Neuronal stem cell (in vitro differentiated cells): ENCODE measurements at regions not wholly inside any gene's neighbourhood (a gene's known extent, or its start where the extent isn't known, plus 50 kb on each side); places are given as distances from the start of the nearest gene placed in this dataset.
A peak's percentile ranks its signal among the peaks of the same experiment; 100 is the strongest.

Source experiments
- DNase-seq: peaks from one replicate; pipeline ENCODE4 v3.0.0-alpha.2; 2013; ENCODE audit warnings: low spot score
- H2AFZ ChIP-seq: one replicate; pipeline ENCODE4 v1.6.1; 2013; ENCODE audit warnings: mild to moderate bottlenecking, low read length, inconsistent platforms
- H2AK5ac ChIP-seq: 2 replicates; pipeline ENCODE4 v1.6.1; 2013; ENCODE audit warnings: low read depth, mild to moderate bottlenecking, inconsistent platforms, low read length, moderate library complexity, mixed read lengths
- H2BK120ac ChIP-seq: 2 replicates; pipeline ENCODE4 v1.6.1; 2013; ENCODE audit warnings: low read depth, mild to moderate bottlenecking, inconsistent platforms, low read length, moderate library complexity, mixed read lengths
- H2BK12ac ChIP-seq: one replicate; pipeline ENCODE4 v1.6.1; 2013; ENCODE audit warnings: low read length, inconsistent platforms
- H2BK15ac ChIP-seq: 2 replicates; pipeline ENCODE4 v1.6.1; 2013; ENCODE audit warnings: mild to moderate bottlenecking, low read length, inconsistent platforms, mixed read lengths
- H2BK5ac ChIP-seq: one replicate; pipeline ENCODE4 v1.6.1; 2013; ENCODE audit warnings: inconsistent platforms, mild to moderate bottlenecking, low read length, moderate library complexity
- H3K14ac ChIP-seq: one replicate; pipeline ENCODE4 v1.6.1; 2013; ENCODE audit warnings: low read length, inconsistent platforms
- H3K18ac ChIP-seq: 2 replicates; pipeline ENCODE4 v1.6.1; 2013; ENCODE audit warnings: low read length, inconsistent platforms
- H3K23ac ChIP-seq: 2 replicates; pipeline ENCODE4 v1.6.1; 2013; ENCODE audit warnings: low read depth, mild to moderate bottlenecking, mixed read lengths, low read length, inconsistent platforms; ENCODE audit not compliant: poor library complexity
- H3K27ac ChIP-seq: replicated peaks from 3 replicates; pipeline ENCODE4 v1.5.1; 2013; ENCODE audit warnings: low read length, inconsistent platforms
- H3K27me3 ChIP-seq, 3 experiments: 2 replicates each; pipeline ENCODE4 v1.6.1; 2013; ENCODE audit warnings: low read length in 3 of 3, mild to moderate bottlenecking in 2 of 3, inconsistent platforms in 1 of 3, low read depth in 1 of 3, mixed read lengths in 1 of 3, moderate library complexity in 1 of 3; ENCODE audit not compliant: control insufficient read depth in 3 of 3, insufficient read depth in 3 of 3
- H3K36me3 ChIP-seq, 2 donors: replicated peaks in 1 of 2; 2 replicates each; pipeline ENCODE4 v1.6.1; 2013; ENCODE audit warnings: low read length in 2 of 2; ENCODE audit not compliant: control insufficient read depth in 2 of 2, insufficient read depth in 2 of 2
- H3K4ac ChIP-seq: 2 replicates; pipeline ENCODE4 v1.6.1; 2013; ENCODE audit warnings: inconsistent platforms, mild to moderate bottlenecking, low read length, moderate library complexity
- H3K4me1 ChIP-seq, 2 donors: 1 replicate in 1 of 2; 2 replicates in 1 of 2; pipeline ENCODE4 v1.6.1; 2013; ENCODE audit warnings: low read length in 2 of 2, low read depth in 1 of 2; ENCODE audit not compliant: control insufficient read depth in 2 of 2, insufficient read depth in 1 of 2
- H3K4me2 ChIP-seq: one replicate; pipeline ENCODE4 v1.6.1; 2013; ENCODE audit warnings: mild to moderate bottlenecking, low read length, inconsistent platforms; ENCODE audit not compliant: insufficient read depth, poor library complexity, severe bottlenecking
- H3K4me3 ChIP-seq, 2 donors: 2 replicates each; pipeline ENCODE4 v1.5.1; 2013; ENCODE audit warnings: low read length in 2 of 2, mild to moderate bottlenecking in 2 of 2, inconsistent platforms in 1 of 2, moderate library complexity in 1 of 2
- H3K79me1 ChIP-seq: one replicate; pipeline ENCODE4 v1.6.1; 2013; ENCODE audit warnings: low read depth, mild to moderate bottlenecking, inconsistent platforms, low read length, moderate library complexity
- H3K9ac ChIP-seq: one replicate; pipeline ENCODE4 v1.6.1; 2013; ENCODE audit warnings: mild to moderate bottlenecking, low read depth, low read length, inconsistent platforms; ENCODE audit not compliant: poor library complexity
- H3K9me3 ChIP-seq, 2 donors: replicated peaks in 1 of 2; 2 replicates each; pipeline versions ENCODE3 to v1.6.1; 2013; ENCODE audit warnings: low read length in 2 of 2, mild to moderate bottlenecking in 2 of 2, inconsistent platforms in 1 of 2, low read depth in 1 of 2, mixed read lengths in 1 of 2, moderate library complexity in 1 of 2; ENCODE audit not compliant: control insufficient read depth in 2 of 2, insufficient read depth in 1 of 2
- H4K8ac ChIP-seq: one replicate; pipeline ENCODE4 v1.6.1; 2013; ENCODE audit warnings: low read depth, mild to moderate bottlenecking, inconsistent platforms, low read length, moderate library complexity
- H4K91ac ChIP-seq: one replicate; pipeline ENCODE4 v1.6.1; 2013; ENCODE audit warnings: low read length, low read depth, mild to moderate bottlenecking, inconsistent platforms; ENCODE audit not compliant: poor library complexity
- WGBS, 2 donors: extraction: QIAGEN DNeasy Blood & Tissue Kit; methylation state at CpG; one replicate each; pipeline ENCODE4 v1.1.7; 2013; ENCODE audit warnings: missing lambda C conversion rate in 2 of 2, mixed read lengths in 1 of 2; ENCODE audit not compliant: insufficient read length in 2 of 2, insufficient replicate concordance in 1 of 2; ENCODE audit errors: extremely low coverage in 2 of 2; 5-methylcytosine and 5-hydroxymethylcytosine counted together

- H3K4me1 ChIP-seq = peaks cover 2 to 5% of the 10 kb centered on the region in 2 donors
- H3K4ac ChIP-seq = peak overlapping the region; percentile 76
- no peaks in the 10 kb centered on the region for H3K79me1 ChIP-seq
- H2BK5ac ChIP-seq = no peak overlapping the region
- H4K91ac ChIP-seq = peak overlapping the region; percentile 56
- no CpG with 5 or more reads among the region's 11 CpGs for WGBS, 2 donors
- no peak overlapping the region for H3K23ac ChIP-seq
- no peak overlapping the region for H2BK12ac ChIP-seq
- H2AK5ac ChIP-seq = no peak overlapping the region
- DNase-seq = no peak
- H2AFZ ChIP-seq = no peak overlapping the region
- H3K4me3 ChIP-seq = no peak overlapping the region
- H3K14ac ChIP-seq = peak overlapping the region; percentile 43
- no peak overlapping the region for H4K8ac ChIP-seq
- no peak overlapping the region for H3K4me2 ChIP-seq
- H3K27ac ChIP-seq = no peak overlapping the region
- H3K27me3 ChIP-seq = no peaks in the 10 kb centered on the region
- H3K36me3 ChIP-seq = no peaks in the 10 kb centered on the region
- H2BK15ac ChIP-seq = no peak overlapping the region
- peak overlapping the region; percentile 15 for H3K18ac ChIP-seq
- H2BK120ac ChIP-seq = no peak overlapping the region
- peaks cover 0 to 2% of the 10 kb centered on the region in 2 donors for H3K9me3 ChIP-seq
- H3K9ac ChIP-seq = peak overlapping the region; percentile 44
These were observed 221.3 kb upstream of the RTL1 start for GRCh38 chr14:101124815-101125214.

GRCh38 chr14:101125313-101125712, 221.8 kb upstream of the RTL1 start:
- Histone ChIP-seq H3K4me1 (peaks cover 1 to 5% of the 10 kb centered on the region in 2 donors), H2BK15ac (no peak overlapping the region), H4K8ac (no peak overlapping the region), H3K23ac (no peak overlapping the region), H3K27me3 (no peaks in the 10 kb centered on the region), H3K9ac (no peak overlapping the region), H3K18ac (no peak overlapping the region), H2BK5ac (no peak overlapping the region), H3K36me3 (no peaks in the 10 kb centered on the region), H3K4ac (no peak overlapping the region), H4K91ac (peak overlapping the region; percentile 39), H3K14ac (no peak overlapping the region), H3K9me3 (peaks cover 0 to 2% of the 10 kb centered on the region in 2 donors), H2AK5ac (no peak overlapping the region), H2BK120ac (no peak overlapping the region), H3K27ac (no peak overlapping the region), H2BK12ac (no peak overlapping the region), H3K4me2 (no peak overlapping the region), H3K4me3 (no peak overlapping the region), H3K79me1 (no peaks in the 10 kb centered on the region), H2AFZ (no peak overlapping the region)
- no peak for DNase-seq
- WGBS, 2 donors = no CpG with 5 or more reads among the region's 10 CpGs

- no peak overlapping the region for H4K8ac ChIP-seq
- no peak overlapping the region for H2BK5ac ChIP-seq
- no peak overlapping the region for H2BK15ac ChIP-seq
- H2AFZ ChIP-seq = no peak overlapping the region
- H3K36me3 ChIP-seq = no peaks in the 10 kb centered on the region
- H3K9ac ChIP-seq = no peak overlapping the region
- H3K18ac ChIP-seq = peak overlapping the region; percentile 17
- no peaks in the 10 kb centered on the region for H3K27me3 ChIP-seq
- no peak overlapping the region for H3K4ac ChIP-seq
- H3K4me2 ChIP-seq = no peak overlapping the region
- H3K4me1 ChIP-seq = peaks cover under 1 to 2% of the 10 kb centered on the region in 2 donors
- no peak for DNase-seq
- H3K79me1 ChIP-seq = no peaks in the 10 kb centered on the region
- H4K91ac ChIP-seq = peak overlapping the region; percentile 39
- no CpG with 5 or more reads among the region's 37 CpGs for WGBS, 2 donors
- no peak overlapping the region for H3K4me3 ChIP-seq
- peak overlapping the region; percentile 10 for H3K14ac ChIP-seq
- H3K23ac ChIP-seq = peak overlapping the region; percentile 37
- H2AK5ac ChIP-seq = no peak overlapping the region
- no peak overlapping the region for H2BK12ac ChIP-seq
- peak overlapping the region; percentile 29 for H2BK120ac ChIP-seq
- no peak overlapping the region for H3K27ac ChIP-seq
- peaks cover 0 to 2% of the 10 kb centered on the region in 2 donors for H3K9me3 ChIP-seq
These were observed 222.5 kb upstream of the RTL1 start for GRCh38 chr14:101125719-101126651.

- Histone ChIP-seq H3K4me2 (no peak overlapping the region), H3K9me3 (peaks cover 0 to 2% of the 10 kb centered on the region in 2 donors), H3K27ac (no peak overlapping the region), H2BK12ac (no peak overlapping the region), H3K23ac (no peak overlapping the region), H2AK5ac (no peak overlapping the region), H3K36me3 (no peaks in the 10 kb centered on the region), H3K27me3 (no peaks in the 10 kb centered on the region), H2BK5ac (no peak overlapping the region), H3K4me1 (peaks cover 0 to 2% of the 10 kb centered on the region in 2 donors), H3K18ac (no peak overlapping the region), H2AFZ (no peak overlapping the region), H4K8ac (no peak overlapping the region), H2BK15ac (no peak overlapping the region), H2BK120ac (peak overlapping the region; percentile 14), H3K79me1 (no peaks in the 10 kb centered on the region), H3K14ac (no peak overlapping the region), H3K4ac (no peak overlapping the region), H4K91ac (no peak overlapping the region), H3K4me3 (no peak overlapping the region), H3K9ac (no peak overlapping the region)
- no CpG with 5 or more reads among the region's 4 CpGs for WGBS, 2 donors
- DNase-seq = no peak
These were observed 223.2 kb upstream of the RTL1 start for GRCh38 chr14:101126731-101127130.
